HEK293T (cell line): ENCODE measurements at regions not wholly inside any gene's neighbourhood (a gene's known extent, or its start where the extent isn't known, plus 50 kb on each side); places are given as distances from the start of the nearest gene placed in this dataset.

Source experiments
- ARNT ChIP-seq: fragments of 450-650 bp; IDR thresholded peaks from 2 replicates; pipeline ENCODE4 v1.6.1; 2017; ENCODE audit warnings: mild to moderate bottlenecking
- BHLHE40 ChIP-seq: fragments of 450-650 bp; IDR thresholded peaks from 2 replicates; pipeline ENCODE4 v1.6.1; 2016; ENCODE audit warnings: mild to moderate bottlenecking, moderate library complexity, borderline replicate concordance
- ELF4 ChIP-seq: fragments of 450-650 bp; IDR thresholded peaks from 2 replicates; pipeline ENCODE4 v1.6.1; 2017; ENCODE audit warnings: antibody characterized with exemption
- FOXA1 ChIP-seq: fragments of 450-650 bp; IDR thresholded peaks from 2 replicates; pipeline ENCODE4 v1.6.1; 2016; ENCODE audit warnings: mild to moderate bottlenecking
- FOXK2 ChIP-seq: fragments of 450-650 bp; IDR thresholded peaks from 2 replicates; pipeline ENCODE4 v1.6.1; 2016; ENCODE audit warnings: mild to moderate bottlenecking
- HDGF ChIP-seq: fragments of 450-650 bp; IDR thresholded peaks from 2 replicates; pipeline ENCODE4 v1.6.1; 2017; ENCODE audit warnings: antibody characterized with exemption, borderline replicate concordance
- L3MBTL2 ChIP-seq: fragments of 450-650 bp; conservative IDR thresholded peaks from 2 replicates; pipeline ENCODE4 v1.6.1; 2016; ENCODE audit warnings: mild to moderate bottlenecking
- SP1 ChIP-seq: fragments of 450-650 bp; IDR thresholded peaks from 2 replicates; pipeline ENCODE4 v1.6.1; 2017
- SUZ12 ChIP-seq: fragments of 450-650 bp; IDR thresholded peaks from 2 replicates; pipeline ENCODE4 v1.6.1; 2016; ENCODE audit warnings: mild to moderate bottlenecking
- TF ChIP-seq, protein P1 (sequence below): fragments of 450-650 bp; IDR thresholded peaks from 2 replicates; pipeline ENCODE4 v1.6.1; 2016

GRCh38 chr4:125515016-125515415, 200.3 kb downstream of the FAT4 start:
- TF ChIP-seq, protein P1, sequence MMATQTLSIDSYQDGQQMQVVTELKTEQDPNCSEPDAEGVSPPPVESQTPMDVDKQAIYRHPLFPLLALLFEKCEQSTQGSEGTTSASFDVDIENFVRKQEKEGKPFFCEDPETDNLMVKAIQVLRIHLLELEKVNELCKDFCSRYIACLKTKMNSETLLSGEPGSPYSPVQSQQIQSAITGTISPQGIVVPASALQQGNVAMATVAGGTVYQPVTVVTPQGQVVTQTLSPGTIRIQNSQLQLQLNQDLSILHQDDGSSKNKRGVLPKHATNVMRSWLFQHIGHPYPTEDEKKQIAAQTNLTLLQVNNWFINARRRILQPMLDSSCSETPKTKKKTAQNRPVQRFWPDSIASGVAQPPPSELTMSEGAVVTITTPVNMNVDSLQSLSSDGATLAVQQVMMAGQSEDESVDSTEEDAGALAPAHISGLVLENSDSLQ, result no peak
- TF ChIP-seq BHLHE40 (no peak), ARNT (no peak), SP1 (no peak), ELF4 (no peak), L3MBTL2 (no peak), SUZ12 (no peak), FOXA1 (no peak), HDGF (no peak), FOXK2 (no peak)
